GM12873 (cell line): ENCODE measurements at regions not wholly inside any gene's neighbourhood (a gene's known extent, or its start where the extent isn't known, plus 50 kb on each side); places are given as distances from the start of the nearest gene placed in this dataset.
A peak's percentile ranks its signal among the peaks of the same experiment; 100 is the strongest.

ENCODE experiments used
- CTCF ChIP-seq: IDR thresholded peaks from 2 replicates; pipeline ENCODE4 v1.5.1; 2012; ENCODE audit warnings: low read depth, mild to moderate bottlenecking, moderate library complexity, low read length, control low read depth; ENCODE audit not compliant: insufficient read depth; ENCODE audit errors: missing control alignments

- TF ChIP-seq CTCF: no peak
Measured at GRCh38 chr12:74337951-74338350, 199.7 kb upstream of the ATXN7L3B start.

GRCh38 chr12:74339211-74339610, 198.4 kb upstream of the ATXN7L3B start:
- no peak for TF ChIP-seq CTCF

- TF ChIP-seq CTCF: no peak
Measured at GRCh38 chr12:74349925-74350324, 187.7 kb upstream of the ATXN7L3B start.

GRCh38 chr12:74365178-74365964, 172.3 kb upstream of the ATXN7L3B start:
- TF ChIP-seq CTCF: peak; percentile 68

GRCh38 chr12:74370608-74371216, 166.9 kb upstream of the ATXN7L3B start:
- no peak for TF ChIP-seq CTCF

- TF ChIP-seq CTCF: no peak
Measured at GRCh38 chr12:74379114-74379513, 158.5 kb upstream of the ATXN7L3B start.

GRCh38 chr12:74381958-74382357, 155.7 kb upstream of the ATXN7L3B start:
- TF ChIP-seq CTCF: no peak
